Thyroid gland (tissue), 4 donors: ENCODE measurements at regions not wholly inside any gene's neighbourhood (a gene's known extent, or its start where the extent isn't known, plus 50 kb on each side); places are given as distances from the start of the nearest gene placed in this dataset.

Source experiments
- CTCF ChIP-seq, 6 experiments: fragments of 200-600 bp in 3 of 6; fragments of 450-650 bp in 3 of 6; sonication (generic) in 3 of 6; IDR thresholded peaks; one replicate each; pipeline ENCODE4 v1.5.1; 2016 to 2019; ENCODE audit warnings: antibody characterized with exemption in 6 of 6, mild to moderate bottlenecking in 2 of 6, inconsistent platforms in 1 of 6, moderate library complexity in 1 of 6
- POLR2A ChIP-seq, 2 donors: fragments of 450-650 bp; IDR thresholded peaks; one replicate each; pipeline ENCODE4 v1.6.1; 2017; ENCODE audit warnings: antibody characterized with exemption in 2 of 2, mild to moderate bottlenecking in 2 of 2, moderate library complexity in 1 of 2

- TF ChIP-seq POLR2A (IDR thresholded peaks at IDR 0.05) = no peak
- no peak for TF ChIP-seq CTCF (IDR thresholded peaks at IDR 0.05)
Measured at GRCh38 chr5:82796643-82797416, 280.4 kb downstream of the TMEM167A start.
